ENCODE measurements at regions not wholly inside any gene's neighbourhood (a gene's known extent, or its start where the extent isn't known, plus 50 kb on each side); places are given as distances from the start of the nearest gene placed in this dataset.
"Not testable (repeated sequence)": the region's sequence is repeated elsewhere in the genome, so short reads cannot be mapped to it uniquely, and the experiment has no call there.

DNA sequence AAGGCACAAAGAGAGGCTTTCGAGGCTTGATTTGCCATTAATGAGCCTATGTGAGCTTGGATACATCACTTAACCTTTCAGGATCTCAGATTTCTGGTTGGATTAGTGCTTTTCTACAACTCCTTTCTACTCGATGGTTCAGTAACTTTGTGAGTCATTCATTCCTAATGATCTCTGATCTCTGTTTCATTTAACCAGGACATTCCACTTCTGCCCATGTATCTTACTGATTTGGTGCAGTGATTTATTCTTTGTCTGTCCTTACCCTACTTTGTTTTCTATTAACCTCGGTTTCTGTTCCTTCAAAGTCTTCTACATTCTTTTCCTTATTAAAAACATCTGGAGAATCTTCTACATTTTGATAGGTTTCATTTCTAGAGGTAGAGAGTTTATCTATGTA, 94.6 kb upstream of the ZBTB18 start:
- no peak for DNase-seq
- FAIRE-seq, result no peak
- Histone ChIP-seq H3K27me3 (ENCODE audit: control insufficient read depth in 3 of 3, insufficient read depth in 3 of 3, low read length in 3 of 3) (no peaks in the 10 kb centered on the region), H3K4me3 (ENCODE audit: low read depth in 1 of 3, low read length in 3 of 3) (no peak overlapping the region), H3K4me1 (ENCODE audit: control insufficient read depth in 3 of 3, insufficient read depth in 2 of 3, low read depth in 1 of 3, low read length in 2 of 3) (no peaks in the 10 kb centered on the region), H3K36me3 (ENCODE audit: control insufficient read depth in 3 of 3, insufficient read depth in 2 of 3, low read depth in 1 of 3, low read length in 3 of 3) (no peaks in the 10 kb centered on the region), H3K9me3 (ENCODE audit: control insufficient read depth in 2 of 2, insufficient read depth in 1 of 2, low read depth in 1 of 2, low read length in 1 of 2) (no peaks in the 10 kb centered on the region), H3K27ac (ENCODE audit: low read depth in 1 of 3, low read length in 2 of 3) (no peak overlapping the region)
- WGBS, 3 donors, result 67 to 76% (median 68%) methylated on average over 3 of the region's 3 CpGs

- 87 to 89% (median 87%) methylated on average over 11 of the region's 11 CpGs for WGBS, 3 donors
- not testable (repeated sequence) for H3K36me3 ChIP-seq (ENCODE audit: control insufficient read depth in 3 of 3, insufficient read depth in 2 of 3, low read depth in 1 of 3, low read length in 3 of 3); H3K27ac ChIP-seq (ENCODE audit: low read depth in 1 of 3, low read length in 2 of 3); DNase-seq; FAIRE-seq; H3K4me1 ChIP-seq (ENCODE audit: control insufficient read depth in 3 of 3, insufficient read depth in 2 of 3, low read depth in 1 of 3, low read length in 2 of 3); H3K9me3 ChIP-seq (ENCODE audit: control insufficient read depth in 2 of 2, insufficient read depth in 1 of 2, low read depth in 1 of 2, low read length in 1 of 2); H3K4me3 ChIP-seq (ENCODE audit: low read depth in 1 of 3, low read length in 3 of 3); H3K27me3 ChIP-seq (ENCODE audit: control insufficient read depth in 3 of 3, insufficient read depth in 3 of 3, low read length in 3 of 3)
Observed at GRCh38 chr1:243951207-243951606, 99.9 kb upstream of the ZBTB18 start.

DNA sequence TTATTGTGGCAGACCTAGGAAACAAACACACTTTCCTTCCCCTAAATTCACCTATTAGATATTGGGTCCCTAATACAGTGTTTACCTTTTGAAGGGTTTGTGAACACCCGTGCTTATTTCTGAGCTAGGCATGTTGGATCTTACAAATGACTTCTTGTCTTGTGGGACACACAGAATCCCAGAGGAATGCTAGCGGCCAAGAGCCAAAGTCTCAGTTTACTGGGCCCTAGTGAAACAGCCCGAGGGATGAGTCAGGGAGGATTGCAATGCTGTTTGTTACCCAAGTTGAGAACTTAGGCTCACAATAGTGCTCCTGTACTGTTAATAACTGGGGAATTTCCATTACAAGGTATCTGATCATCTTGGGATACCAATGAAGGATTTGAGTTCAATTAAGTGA, 100.1 kb upstream of the AKT3 start:
- FAIRE-seq (no peak), DNase-seq (no peak)
- 16 to 56% (median 38%) methylated on average over 3 of the region's 3 CpGs for WGBS, 3 donors
- Histone ChIP-seq H3K27ac (ENCODE audit: low read depth in 1 of 3, low read length in 2 of 3) (no peak overlapping the region), H3K4me3 (ENCODE audit: low read depth in 1 of 3, low read length in 3 of 3) (no peak overlapping the region), H3K9me3 (ENCODE audit: control insufficient read depth in 2 of 2, insufficient read depth in 1 of 2, low read depth in 1 of 2, low read length in 1 of 2) (no peaks in the 10 kb centered on the region), H3K27me3 (ENCODE audit: control insufficient read depth in 3 of 3, insufficient read depth in 3 of 3, low read length in 3 of 3) (no peaks in the 10 kb centered on the region), H3K4me1 (ENCODE audit: control insufficient read depth in 3 of 3, insufficient read depth in 2 of 3, low read depth in 1 of 3, low read length in 2 of 3) (no peaks in the 10 kb centered on the region), H3K36me3 (ENCODE audit: control insufficient read depth in 3 of 3, insufficient read depth in 2 of 3, low read depth in 1 of 3, low read length in 3 of 3) (no peaks in the 10 kb centered on the region)

DNA sequence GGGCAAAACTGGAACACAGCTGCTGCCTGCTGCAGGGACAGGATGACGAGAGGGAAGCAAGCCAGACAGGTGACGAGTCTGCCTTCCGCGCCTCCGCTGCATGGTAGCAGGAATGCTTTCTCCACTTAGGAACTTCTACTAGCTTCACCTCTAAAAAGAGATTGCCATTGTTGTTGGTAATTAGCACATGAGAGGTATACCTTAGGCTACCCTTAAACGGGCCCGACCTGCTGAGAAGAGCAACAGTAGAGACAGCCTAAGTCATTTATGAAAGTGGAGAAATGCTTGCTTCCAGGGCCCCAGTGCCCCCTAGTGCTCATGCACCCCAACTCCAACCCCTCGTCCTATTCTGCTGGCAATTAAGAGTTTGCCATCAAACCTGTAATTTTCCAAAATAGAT, 96.9 kb upstream of the AKT3 start:
- H3K9me3 ChIP-seq (ENCODE audit: control insufficient read depth in 2 of 2, insufficient read depth in 1 of 2, low read depth in 1 of 2, low read length in 1 of 2), result no peaks in the 10 kb centered on the region
- no peak overlapping the region for H3K4me3 ChIP-seq (ENCODE audit: low read depth in 1 of 3, low read length in 3 of 3)
- H3K36me3 ChIP-seq (ENCODE audit: control insufficient read depth in 3 of 3, insufficient read depth in 2 of 3, low read depth in 1 of 3, low read length in 3 of 3), result no peaks in the 10 kb centered on the region
- H3K4me1 ChIP-seq (ENCODE audit: control insufficient read depth in 3 of 3, insufficient read depth in 2 of 3, low read depth in 1 of 3, low read length in 2 of 3), result peaks cover 0 to 11% (median 0%) of the 10 kb centered on the region in 3 donors
- WGBS, 3 donors, result 69 to 71% (median 70%) methylated on average over 8 of the region's 8 CpGs
- peaks cover 0 to 2% (median 0%) of the 10 kb centered on the region in 3 donors for H3K27me3 ChIP-seq (ENCODE audit: control insufficient read depth in 3 of 3, insufficient read depth in 3 of 3, low read length in 3 of 3)
- FAIRE-seq (no peak), DNase-seq (no peak)
- no peak overlapping the region for H3K27ac ChIP-seq (ENCODE audit: low read depth in 1 of 3, low read length in 2 of 3)

DNA sequence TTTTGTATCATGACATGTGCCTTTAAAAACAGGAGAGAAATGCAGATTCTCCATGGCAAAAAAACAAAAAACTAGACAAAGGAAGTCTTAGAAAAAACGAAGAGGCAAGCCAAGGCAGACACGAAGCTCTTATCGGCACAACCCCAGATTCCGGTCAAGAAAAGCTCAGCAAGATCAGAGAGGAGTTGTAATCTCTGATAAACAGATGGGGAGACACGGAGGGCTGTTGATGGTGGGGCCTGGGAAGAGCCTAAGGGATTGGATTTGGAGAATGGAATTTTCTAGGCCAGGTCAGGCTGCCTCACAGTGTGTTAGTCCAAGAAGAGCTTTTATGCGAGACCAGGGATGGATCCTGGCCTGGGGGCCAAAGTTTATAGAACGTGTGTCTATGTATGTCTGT, 96.2 kb upstream of the AKT3 start:
- H3K36me3 ChIP-seq (ENCODE audit: control insufficient read depth in 3 of 3, insufficient read depth in 2 of 3, low read depth in 1 of 3, low read length in 3 of 3), result no peaks in the 10 kb centered on the region
- FAIRE-seq, result no peak
- WGBS, 3 donors, result 62 to 66% (median 64%) methylated on average over 7 of the region's 7 CpGs
- no peak for DNase-seq
- no peak overlapping the region for H3K27ac ChIP-seq (ENCODE audit: low read depth in 1 of 3, low read length in 2 of 3)
- H3K9me3 ChIP-seq (ENCODE audit: control insufficient read depth in 2 of 2, insufficient read depth in 1 of 2, low read depth in 1 of 2, low read length in 1 of 2), result no peaks in the 10 kb centered on the region
- peaks cover 0 to 2% (median 0%) of the 10 kb centered on the region in 3 donors for H3K27me3 ChIP-seq (ENCODE audit: control insufficient read depth in 3 of 3, insufficient read depth in 3 of 3, low read length in 3 of 3)
- no peak overlapping the region for H3K4me3 ChIP-seq (ENCODE audit: low read depth in 1 of 3, low read length in 3 of 3)
- peaks cover 0 to 11% (median 0%) of the 10 kb centered on the region in 3 donors for H3K4me1 ChIP-seq (ENCODE audit: control insufficient read depth in 3 of 3, insufficient read depth in 2 of 3, low read depth in 1 of 3, low read length in 2 of 3)

DNA sequence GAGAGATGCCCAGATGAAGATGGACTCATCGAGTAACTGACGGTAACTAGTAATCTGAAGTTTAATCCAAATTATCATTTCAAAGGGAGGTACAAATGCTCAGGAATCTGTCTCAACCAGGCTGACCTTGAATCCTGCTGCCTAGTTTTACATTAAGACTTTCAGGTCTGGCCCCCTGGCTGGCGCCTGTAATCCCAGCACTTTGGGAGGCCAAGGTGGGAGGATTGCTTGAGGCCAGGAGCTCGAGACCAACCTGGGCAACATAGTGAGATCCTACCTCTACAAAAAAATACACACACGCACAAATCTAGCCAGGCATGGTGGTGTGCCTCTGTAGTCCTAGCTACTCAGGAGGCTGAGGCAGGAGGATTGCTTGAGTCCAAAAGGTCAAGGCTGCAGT, 95.7 kb upstream of the AKT3 start:
- Histone ChIP-seq H3K36me3 (ENCODE audit: control insufficient read depth in 3 of 3, insufficient read depth in 2 of 3, low read depth in 1 of 3, low read length in 3 of 3) (no peaks in the 10 kb centered on the region), H3K4me1 (ENCODE audit: control insufficient read depth in 3 of 3, insufficient read depth in 2 of 3, low read depth in 1 of 3, low read length in 2 of 3) (peaks cover 0 to 11% (median 0%) of the 10 kb centered on the region in 3 donors), H3K27ac (ENCODE audit: low read depth in 1 of 3, low read length in 2 of 3) (no peak overlapping the region), H3K9me3 (ENCODE audit: control insufficient read depth in 2 of 2, insufficient read depth in 1 of 2, low read depth in 1 of 2, low read length in 1 of 2) (no peaks in the 10 kb centered on the region), H3K27me3 (ENCODE audit: control insufficient read depth in 3 of 3, insufficient read depth in 3 of 3, low read length in 3 of 3) (peaks cover 0 to 2% (median 0%) of the 10 kb centered on the region in 3 donors), H3K4me3 (ENCODE audit: low read depth in 1 of 3, low read length in 3 of 3) (no peak overlapping the region)
- WGBS, 3 donors, result 84 to 88% (median 87%) methylated on average over 5 of the region's 5 CpGs
- DNase-seq (no peak), FAIRE-seq (no peak)

DNA sequence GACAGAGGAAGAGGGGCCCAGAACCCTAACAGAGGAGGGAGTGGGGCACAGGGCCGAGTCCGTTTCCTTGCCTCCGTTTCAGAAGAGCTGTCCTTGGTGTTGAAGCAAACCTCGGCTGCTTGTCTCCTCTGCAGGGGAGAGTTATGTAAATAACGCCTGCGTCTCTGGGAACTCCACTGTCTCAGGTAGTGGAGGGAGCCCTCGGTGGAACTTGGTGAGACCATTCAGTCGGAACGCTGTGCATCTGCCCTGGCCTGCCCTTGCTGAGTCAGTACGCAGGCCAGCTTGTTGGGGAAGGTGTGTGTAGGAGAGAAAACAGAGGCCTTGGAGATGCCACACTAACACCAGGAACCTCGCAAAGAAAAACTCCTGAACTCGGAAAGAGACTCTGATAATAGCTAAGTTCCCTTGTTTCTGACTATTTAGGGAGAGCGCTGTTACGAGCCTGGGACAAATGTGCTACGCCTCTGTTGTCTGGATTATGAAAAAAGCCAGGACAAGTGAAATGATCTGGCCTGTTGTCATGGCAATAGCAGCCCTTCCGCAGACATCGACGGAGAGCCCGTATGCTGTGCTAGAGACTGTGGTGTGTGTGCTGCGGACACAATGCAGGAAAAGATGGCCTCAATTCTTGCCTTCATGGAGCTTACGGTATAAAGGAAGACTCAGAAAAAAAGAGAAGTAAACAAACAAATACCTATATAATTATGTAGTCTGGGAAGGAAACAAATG, 94.6 kb upstream of the AKT3 start:
- FAIRE-seq, result no peak

GRCh38 chr1:243943671-243944428, 93.8 kb upstream of the AKT3 start:
- H3K9me3 ChIP-seq (ENCODE audit: control insufficient read depth in 2 of 2, insufficient read depth in 1 of 2, low read depth in 1 of 2, low read length in 1 of 2), result no peaks in the 10 kb centered on the region
- peak overlapping the region in 1 of 3 donors; percentile 1 for H3K4me3 ChIP-seq (ENCODE audit: low read depth in 1 of 3, low read length in 3 of 3)
- H3K27ac ChIP-seq (ENCODE audit: low read depth in 1 of 3, low read length in 2 of 3), result no peak overlapping the region
- DNase-seq (peak in 1 of 2 donors; percentile 72), FAIRE-seq (no peak)
- H3K4me1 ChIP-seq (ENCODE audit: control insufficient read depth in 3 of 3, insufficient read depth in 2 of 3, low read depth in 1 of 3, low read length in 2 of 3), result peaks cover 0 to 11% (median 0%) of the 10 kb centered on the region in 3 donors
- H3K27me3 ChIP-seq (ENCODE audit: control insufficient read depth in 3 of 3, insufficient read depth in 3 of 3, low read length in 3 of 3), result peaks cover 0 to 3% (median 2%) of the 10 kb centered on the region in 3 donors
- WGBS, 3 donors, result 35 to 60% (median 49%) methylated on average over 10 of the region's 10 CpGs
- no peaks in the 10 kb centered on the region for H3K36me3 ChIP-seq (ENCODE audit: control insufficient read depth in 3 of 3, insufficient read depth in 2 of 3, low read depth in 1 of 3, low read length in 3 of 3)

More for the DNA sequence above, 94.6 kb upstream of the AKT3 start:
- DNase-seq, result peak in 1 of 2 donors; percentile 80
- H3K36me3 ChIP-seq (ENCODE audit: control insufficient read depth in 3 of 3, insufficient read depth in 2 of 3, low read depth in 1 of 3, low read length in 3 of 3), result no peaks in the 10 kb centered on the region
- H3K4me1 ChIP-seq (ENCODE audit: control insufficient read depth in 3 of 3, insufficient read depth in 2 of 3, low read depth in 1 of 3, low read length in 2 of 3), result peaks cover 0 to 11% (median 0%) of the 10 kb centered on the region in 3 donors
- peak overlapping the region in 1 of 3 donors; percentile 1 for H3K4me3 ChIP-seq (ENCODE audit: low read depth in 1 of 3, low read length in 3 of 3)
- no peaks in the 10 kb centered on the region for H3K9me3 ChIP-seq (ENCODE audit: control insufficient read depth in 2 of 2, insufficient read depth in 1 of 2, low read depth in 1 of 2, low read length in 1 of 2)
- H3K27me3 ChIP-seq (ENCODE audit: control insufficient read depth in 3 of 3, insufficient read depth in 3 of 3, low read length in 3 of 3), result peaks cover 0 to 3% (median 2%) of the 10 kb centered on the region in 3 donors
- 46 to 50% (median 50%) methylated on average over 21 of the region's 21 CpGs for WGBS, 3 donors
- no peak overlapping the region for H3K27ac ChIP-seq (ENCODE audit: low read depth in 1 of 3, low read length in 2 of 3)

All from small intestine (tissue), 7 donors.